Stimulated activated CD8-positive, alpha-beta memory T cell treated with anti-CD3 and anti-CD28 coated beads, Interleukin-2, amount 100 ng/mL, for 48 hours (primary cell): ENCODE measurements at regions not wholly inside any gene's neighbourhood (a gene's known extent, or its start where the extent isn't known, plus 50 kb on each side); places are given as distances from the start of the nearest gene placed in this dataset.

Source experiments
- DNase-seq, 2 donors: peaks; one replicate each; pipeline ENCODE4 v3.0.0-alpha.2; 2020; ENCODE audit warnings: low read depth in 2 of 2

DNA sequence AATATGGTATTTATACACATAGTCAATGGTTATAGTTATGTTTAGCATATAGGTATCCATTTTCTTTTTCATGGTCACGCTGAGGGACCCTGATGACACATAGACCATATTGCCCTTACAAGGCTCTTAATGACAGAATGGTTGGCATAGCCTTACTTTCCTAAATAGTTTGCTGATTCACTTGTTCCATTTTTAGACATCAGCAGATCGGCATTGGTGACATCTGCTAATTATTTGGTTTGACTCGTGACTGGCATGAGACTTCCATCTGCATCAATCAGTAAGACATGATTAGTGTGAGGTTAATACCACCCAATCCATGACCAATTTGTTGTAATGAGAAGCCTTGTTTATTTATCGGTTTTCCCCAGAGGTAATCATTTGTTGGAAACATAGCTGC lies 309.7 kb downstream of the ALDH8A1 start:
- no peak for DNase-seq

DNA sequence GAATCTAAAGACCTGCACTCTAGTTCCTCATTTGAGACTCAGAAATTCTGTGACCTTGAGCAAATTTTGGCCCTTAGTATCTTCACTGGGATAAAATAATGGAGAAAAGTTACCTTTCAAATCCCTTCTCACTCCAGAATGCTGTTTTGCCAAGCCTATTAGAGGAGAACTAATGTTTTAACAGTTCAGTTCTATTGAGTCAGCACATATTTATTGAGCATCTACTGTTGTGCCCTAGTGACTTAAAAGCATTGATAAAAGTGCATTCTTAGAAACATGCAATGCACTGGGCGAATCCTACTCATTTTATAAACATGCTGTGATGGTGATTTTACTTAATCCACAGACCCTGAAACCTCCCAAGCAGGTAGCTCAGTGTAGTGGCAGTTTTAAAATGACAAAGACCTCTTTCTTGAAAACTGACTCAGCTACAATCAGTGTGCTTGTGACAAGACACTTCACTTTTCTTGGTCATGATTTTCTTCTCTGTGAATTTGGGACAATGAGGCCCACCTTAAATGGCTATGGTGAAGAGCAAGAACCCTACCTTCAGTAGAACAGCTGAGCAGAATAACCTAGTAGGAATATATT lies 312.0 kb downstream of the ALDH8A1 start:
- DNase-seq = no peak

DNA sequence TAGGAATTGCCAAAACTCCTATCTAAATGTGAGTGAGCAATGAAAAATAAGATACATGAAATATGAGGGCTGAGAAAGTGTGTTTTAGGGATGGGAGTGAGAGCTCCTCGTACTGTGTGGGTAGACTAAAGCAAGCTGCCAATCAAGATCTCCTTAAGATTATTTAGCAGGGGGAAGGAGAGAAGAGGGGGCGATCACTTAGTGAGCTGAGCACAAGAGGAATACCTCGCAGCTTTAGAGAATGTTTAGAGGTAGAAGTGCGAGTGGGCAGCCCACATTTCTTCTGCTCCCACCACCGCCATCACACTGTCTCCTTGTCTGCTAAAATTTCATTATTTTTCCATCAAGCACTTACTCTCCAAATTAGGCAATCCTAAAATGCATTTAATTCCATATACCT lies 312.6 kb downstream of the ALDH8A1 start:
- no peak for DNase-seq

DNA sequence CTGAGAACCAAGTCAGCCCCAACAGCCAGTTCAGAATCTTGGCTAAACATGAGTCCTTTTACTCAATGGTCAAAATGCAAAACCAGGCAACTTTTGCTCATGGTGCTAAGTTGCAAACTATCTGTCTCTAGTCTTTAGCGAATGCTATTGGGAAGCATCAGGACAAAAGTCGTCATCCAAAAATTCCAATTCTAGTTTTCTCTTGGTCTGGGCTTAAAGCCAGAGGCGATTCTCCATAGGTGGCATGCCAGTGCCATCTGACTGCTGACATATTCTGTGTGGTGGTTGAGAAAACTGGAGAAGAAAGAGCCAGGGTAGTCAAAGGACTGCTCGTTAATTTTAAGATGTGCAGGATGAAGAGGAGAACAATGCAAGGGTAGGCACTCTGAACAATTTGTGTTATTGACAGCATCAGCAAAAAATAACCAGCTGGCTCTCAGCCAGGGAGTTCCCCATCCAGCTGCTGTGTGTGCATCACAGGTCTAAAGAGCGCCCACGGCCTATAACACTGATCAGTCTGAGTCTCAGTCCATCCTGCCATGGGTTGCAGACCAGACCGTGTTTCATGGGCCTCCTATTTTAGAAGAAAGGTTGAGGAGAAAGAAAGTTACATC lies 313.6 kb downstream of the ALDH8A1 start:
- DNase-seq = no peak

DNA sequence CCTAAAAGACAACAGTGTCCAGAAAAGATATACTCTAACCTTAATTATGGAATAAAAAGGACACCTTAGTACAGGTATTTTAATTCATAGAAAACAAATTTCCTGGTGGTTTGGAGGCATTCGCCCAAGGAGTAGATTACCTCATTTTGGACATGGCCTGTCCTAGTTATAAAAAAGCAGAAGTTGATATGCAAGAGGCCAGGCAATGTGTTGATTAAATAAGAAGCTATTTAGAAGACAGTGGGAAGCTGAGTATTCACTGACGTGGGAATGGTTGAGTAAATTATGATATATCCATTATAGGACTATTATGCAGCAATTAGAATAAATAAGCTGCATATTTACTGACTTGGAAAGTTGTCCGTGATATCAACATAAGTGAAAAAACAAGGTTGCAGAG lies 314.9 kb downstream of the ALDH8A1 start:
- DNase-seq = no peak

DNA sequence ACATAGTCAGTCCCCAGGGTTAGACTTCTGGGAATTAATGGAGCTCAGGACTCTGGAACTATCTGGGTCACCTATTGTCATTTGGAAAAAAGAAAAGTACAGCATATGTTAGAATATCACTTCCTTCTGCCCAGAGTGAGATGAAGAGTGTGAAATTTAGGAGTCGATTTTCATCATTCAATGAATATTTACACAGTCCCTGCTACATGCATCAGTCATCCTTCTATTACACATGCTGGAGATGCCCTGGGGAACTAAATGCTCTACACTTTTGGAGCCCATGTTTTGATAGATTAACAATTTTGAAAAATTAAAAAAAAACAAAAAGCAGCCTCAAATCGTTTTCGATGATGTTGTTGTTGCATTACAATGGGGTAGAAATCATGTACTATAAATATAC lies 315.4 kb downstream of the ALDH8A1 start:
- DNase-seq = no peak

DNA sequence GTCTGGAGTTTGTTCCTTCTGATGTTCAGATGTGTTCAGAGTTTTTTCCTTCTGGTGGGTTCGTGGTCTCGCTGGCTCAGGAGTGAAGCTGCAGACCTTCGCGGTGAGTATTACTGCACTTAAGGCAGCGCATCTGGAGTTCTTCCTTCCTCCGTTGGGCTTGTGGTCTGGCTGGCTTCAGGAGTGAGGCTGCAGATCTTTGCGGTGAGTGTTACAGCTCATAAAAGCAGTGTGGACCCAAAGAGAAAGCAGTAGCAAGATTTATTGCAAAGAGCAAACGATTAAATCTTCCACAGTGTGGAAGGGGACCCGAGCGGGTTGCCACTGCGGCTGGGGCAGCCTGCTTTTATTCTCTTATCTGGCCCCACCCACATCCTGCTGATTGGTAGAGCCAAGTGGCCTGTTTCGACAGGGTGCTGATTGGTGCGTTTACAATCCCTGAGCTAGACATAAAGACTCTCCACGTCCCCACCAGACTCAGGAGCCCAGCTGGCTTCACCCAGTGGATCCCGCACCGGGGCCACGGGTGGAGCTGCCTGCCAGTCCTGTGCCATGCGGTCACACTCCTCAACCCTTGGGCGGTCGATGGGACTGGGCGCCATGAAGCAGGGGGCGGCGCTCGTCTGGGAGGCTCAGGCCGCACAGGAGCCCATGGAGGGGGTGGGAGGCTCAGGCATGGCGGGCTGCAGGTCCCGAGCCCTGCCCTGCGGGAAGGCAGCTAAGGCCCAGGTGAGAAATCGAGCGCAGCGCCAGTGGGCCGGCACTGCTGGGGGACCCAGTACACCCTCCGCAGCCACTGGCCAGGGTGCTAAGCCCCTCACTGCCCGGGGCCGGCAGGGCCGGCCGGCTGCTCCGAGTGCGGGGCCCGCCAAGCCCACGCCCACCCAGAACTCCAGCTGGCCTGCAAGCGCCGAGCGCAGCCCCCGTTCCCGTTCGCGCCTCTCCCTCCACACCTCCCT lies 315.3 kb upstream of the SGK1 start:
- peak; percentile 5 to 32 for DNase-seq

DNA sequence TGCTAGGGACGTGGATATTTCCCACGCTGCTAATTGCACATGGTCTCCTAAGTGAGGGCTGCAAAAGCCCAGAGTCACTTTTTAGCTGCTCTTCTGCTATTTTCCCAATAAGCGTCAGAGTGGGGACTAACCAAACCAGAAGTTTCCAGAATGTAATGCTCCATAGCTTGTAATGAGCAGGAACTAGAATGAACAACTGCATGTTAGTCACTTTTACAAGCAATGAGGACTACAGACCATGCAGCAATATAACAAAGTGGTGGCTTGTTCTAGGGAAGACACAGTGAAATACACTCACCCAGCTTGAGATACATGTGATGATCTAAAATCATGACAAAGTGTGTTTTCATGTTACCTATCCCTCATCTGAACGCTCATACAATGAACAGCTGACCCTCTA lies 314.1 kb upstream of the SGK1 start:
- no peak for DNase-seq

DNA sequence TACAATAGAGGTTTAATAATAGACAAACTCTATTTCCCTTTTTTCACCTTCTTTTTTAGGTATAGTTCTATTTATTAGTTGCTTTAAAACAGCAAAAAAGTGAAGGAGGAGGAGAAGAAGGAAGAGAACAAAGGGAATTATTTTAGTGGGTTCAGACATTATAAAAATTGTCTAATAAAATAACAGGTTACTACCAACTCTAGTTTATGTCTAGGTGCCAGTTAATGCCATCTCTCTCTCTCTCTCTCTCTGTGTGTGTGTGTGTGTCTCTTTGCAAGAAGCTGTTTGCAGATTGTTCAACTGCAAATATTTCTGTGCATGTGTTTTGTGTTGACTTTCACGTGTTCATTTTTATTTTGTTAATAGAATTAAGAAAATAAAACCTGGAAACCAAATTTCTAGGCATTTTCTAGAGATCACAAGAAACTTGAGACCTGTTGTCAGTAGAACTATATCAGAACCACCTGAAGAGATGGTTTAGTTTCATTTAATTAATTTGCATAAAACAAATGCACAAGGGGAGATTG lies 313.5 kb upstream of the SGK1 start:
- DNase-seq = no peak

DNA sequence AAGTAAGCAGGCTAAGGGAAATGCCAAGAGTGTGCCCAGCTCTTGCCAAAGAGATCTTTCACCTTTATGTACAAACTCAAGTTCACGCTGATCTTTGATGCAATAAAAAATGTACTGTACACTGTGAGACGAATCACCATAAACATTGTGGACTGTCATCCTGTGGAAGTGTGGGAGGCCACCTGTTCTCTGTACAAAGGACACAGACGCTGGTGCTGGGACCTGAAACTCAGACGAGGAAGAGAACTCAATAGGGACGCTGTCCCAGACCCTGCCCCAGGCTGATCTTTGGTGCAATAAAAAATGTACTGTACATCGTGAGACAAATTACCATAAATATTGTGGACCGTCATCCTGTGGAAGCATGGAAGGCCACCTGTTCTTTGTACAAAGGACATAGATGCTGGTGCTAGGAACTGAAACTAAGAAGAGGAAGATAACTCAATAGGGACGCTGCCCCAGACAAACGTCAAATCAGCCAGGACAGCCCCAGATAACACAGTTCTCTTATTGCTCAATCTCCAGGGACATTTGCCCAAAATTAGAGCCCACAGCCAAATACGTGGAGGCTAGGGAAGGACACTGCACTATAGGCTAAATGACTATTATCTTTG lies 312.7 kb upstream of the SGK1 start:
- DNase-seq = no peak

DNA sequence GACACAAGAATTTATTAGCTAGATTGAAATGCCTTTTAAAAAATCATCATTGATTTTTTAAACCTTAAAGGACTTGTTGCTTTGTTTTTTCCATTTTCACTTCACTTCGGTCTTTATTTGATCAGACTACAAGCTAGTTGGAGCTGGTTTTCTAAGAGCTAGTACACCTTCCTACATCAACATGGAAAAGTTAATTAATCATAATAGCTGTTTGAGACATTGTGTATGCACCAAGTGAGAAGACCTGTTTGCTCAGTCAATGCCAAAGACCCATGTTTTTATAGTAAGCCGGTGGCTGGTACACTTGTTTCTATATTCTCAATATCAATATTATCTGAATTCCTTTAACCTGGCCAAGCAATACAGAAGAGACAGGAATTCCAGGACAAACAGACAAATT lies 310.2 kb upstream of the SGK1 start:
- no peak for DNase-seq

DNA sequence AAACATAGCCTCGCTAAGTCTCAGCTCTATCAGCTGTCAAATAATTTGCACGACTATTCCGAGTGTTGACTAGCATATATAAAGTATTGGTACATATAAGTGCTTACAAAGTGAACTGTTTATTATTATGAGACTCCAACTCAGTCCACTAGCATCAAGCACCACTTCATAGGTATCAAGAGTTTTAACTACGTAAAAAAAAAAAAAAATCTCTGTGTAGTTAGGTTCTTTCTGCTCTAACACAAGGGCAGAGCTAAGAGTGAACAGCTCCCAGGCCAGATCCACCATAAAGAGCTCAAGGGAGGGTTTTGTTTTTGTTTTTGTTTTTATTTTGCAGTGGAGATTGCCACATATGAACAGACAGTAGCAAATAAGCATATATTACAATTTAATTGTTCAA lies 309.8 kb upstream of the SGK1 start:
- no peak for DNase-seq

DNA sequence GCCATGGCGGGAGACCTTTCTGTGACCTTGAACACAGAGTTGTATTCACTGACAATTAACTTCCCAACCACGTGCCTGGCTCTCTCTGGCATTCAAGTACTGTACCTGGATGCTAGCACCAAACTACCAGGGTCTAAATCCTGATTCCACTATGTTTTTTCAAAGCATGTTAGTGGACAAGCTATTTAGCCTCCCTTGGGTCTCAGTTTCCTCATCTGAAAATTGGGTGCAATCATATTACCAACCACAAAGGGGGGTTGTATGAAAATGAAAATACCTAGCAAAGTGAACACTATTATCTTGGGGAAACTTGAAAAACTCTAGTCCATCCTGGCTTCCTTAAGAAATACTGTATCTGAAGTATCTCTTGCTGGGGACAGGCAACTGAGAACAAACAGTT lies 308.7 kb upstream of the SGK1 start:
- no peak for DNase-seq

DNA sequence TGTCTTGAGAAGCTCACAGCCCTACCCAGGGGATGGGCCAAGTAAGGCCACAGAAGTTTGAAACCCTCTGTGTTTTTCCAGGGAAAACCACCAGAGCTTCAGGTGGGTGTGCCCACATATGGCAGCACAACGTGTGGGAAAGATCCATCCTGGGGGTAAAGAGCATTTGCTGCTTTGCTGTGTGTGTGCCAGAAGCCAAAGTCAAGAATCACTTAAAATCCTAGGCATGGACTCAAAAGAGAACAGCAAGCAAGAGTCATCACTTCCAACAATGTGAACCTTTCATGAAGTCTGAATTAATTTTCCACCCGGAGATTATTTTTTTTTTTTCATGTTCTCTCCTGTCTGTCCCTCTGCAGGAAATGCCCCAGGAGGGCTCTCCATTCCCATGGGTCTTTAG lies 308.2 kb upstream of the SGK1 start:
- DNase-seq = no peak

DNA sequence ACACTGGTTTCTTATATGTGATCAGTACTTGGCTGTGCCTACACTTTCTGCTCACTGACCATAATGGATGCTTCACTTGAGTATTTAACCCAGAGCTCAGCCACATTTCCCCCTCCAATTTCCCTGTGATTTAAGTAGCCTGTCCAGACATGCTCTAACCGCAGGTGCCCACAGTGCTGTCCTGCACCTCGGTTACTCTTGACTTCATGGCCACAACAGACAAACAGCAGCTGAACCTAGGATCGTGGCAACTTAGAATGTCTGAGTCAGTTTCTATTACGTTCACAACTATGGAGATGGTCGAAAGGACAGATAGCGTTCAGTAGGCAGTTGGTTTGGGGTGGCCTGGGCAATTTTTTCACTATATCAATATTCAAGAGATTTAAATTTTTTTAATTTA lies 306.9 kb upstream of the SGK1 start:
- no peak for DNase-seq

DNA sequence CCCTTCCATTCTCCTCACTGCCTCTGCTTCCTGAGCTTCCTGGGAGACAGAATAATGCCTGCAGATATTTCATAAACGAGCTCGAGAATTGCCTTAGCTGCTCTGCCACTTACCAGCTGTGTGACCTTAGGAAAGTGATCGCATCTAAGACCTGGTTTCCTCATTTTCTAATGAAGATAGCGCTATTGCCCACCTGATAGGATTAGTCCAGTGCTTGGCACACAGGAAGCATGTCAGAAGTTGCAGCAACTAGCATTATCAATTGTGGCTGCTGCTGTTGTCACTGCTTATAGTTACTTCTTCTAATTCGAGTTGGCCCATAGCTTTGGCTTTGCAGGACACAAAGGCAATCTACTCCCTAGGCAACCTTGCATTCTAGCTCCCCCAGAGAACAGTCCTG lies 305.5 kb upstream of the SGK1 start:
- no peak for DNase-seq

DNA sequence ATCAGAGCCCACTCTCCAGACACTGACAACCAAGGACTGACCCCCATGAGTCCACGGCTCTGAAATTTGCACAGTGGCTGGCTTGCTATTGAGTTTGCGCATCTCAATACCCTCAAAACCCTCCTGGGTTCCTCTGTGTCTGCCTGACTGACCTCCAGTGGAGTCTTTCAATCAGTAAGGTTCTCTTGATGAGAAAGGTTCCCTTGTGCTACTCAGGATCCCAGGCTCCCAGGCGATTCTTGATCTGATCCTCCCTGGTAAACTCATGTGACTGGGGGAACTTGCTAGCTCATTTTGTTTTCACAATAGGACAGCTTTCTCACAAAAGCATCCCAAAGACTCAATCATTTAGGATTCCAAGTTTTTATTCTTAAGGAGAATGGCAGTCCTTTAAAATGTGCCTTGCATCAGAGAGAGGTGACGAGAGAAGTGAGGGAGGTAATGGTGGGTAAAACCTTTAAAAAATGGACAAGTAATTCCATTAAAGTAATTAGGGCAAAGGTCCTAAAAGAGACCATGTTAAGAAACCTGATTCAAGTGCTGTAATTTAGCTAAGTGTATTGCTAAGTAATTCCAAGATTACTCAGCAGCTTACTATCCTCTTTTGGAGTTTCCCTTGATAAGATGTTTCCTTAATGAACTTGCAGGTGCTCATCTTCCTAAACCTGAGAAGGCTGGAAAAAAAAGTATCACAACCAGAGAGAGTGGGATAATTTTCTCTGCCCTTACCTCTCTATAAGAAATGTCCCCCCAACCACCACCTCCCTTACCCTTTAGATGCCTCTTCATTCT lies 304.7 kb upstream of the SGK1 start:
- DNase-seq = no peak

DNA sequence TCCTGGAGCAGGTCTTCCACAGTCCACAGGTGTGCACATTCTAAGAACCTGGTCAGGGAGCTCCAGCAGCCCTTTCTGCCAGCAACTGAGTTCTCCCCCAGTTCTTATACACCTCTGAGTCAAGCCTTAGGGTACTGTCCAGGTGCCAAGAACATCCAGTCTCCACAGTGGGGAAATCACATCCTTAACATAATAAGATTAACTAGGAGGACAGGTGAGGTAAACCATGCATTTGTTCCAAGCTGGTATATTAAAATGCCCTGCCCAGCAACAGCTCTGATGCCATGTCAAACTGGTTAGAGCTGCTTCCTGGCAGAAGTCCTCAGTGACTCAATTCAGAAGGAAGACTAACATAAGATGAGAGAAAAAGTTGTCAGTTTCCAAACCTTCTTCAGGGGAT lies 303.9 kb upstream of the SGK1 start:
- DNase-seq = no peak

DNA sequence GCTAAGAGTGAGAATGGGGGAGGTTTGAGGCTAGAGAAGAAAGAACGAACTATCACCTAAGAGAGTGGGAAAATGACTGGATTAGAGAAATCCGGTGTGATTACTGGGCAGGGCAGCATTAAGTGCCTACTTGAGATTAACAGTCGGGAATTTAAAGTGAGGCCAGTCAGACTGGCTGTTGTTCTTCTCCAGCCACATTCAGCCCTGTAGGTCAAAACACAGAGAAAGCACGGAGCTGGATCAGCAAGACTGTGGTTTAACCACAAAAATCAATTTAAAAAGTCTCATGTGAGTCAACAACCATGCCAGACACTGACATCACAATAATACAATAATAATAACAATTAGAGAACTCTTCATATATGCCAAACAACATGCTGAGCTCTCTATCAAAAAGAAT lies 301.9 kb upstream of the SGK1 start:
- no peak for DNase-seq

DNA sequence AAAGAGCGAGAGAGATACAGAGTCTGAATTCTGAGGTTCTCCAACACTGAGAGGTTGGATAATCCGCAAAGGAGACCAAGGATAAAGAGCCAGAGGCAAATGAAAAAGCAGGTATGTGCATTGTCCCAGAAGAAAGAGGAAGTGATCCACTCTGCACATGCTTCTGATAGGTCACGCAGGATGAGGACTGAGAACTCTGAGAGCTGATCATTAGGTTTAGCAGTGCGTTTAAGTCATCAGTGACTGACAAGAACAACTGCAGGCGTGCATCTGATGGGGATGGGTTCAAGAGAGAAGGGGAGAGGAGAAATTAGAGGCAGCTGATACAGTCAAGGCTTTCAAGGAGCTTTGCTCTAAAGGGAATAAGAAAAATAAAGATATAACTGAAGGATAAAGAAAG lies 301.2 kb upstream of the SGK1 start:
- no peak for DNase-seq

DNA sequence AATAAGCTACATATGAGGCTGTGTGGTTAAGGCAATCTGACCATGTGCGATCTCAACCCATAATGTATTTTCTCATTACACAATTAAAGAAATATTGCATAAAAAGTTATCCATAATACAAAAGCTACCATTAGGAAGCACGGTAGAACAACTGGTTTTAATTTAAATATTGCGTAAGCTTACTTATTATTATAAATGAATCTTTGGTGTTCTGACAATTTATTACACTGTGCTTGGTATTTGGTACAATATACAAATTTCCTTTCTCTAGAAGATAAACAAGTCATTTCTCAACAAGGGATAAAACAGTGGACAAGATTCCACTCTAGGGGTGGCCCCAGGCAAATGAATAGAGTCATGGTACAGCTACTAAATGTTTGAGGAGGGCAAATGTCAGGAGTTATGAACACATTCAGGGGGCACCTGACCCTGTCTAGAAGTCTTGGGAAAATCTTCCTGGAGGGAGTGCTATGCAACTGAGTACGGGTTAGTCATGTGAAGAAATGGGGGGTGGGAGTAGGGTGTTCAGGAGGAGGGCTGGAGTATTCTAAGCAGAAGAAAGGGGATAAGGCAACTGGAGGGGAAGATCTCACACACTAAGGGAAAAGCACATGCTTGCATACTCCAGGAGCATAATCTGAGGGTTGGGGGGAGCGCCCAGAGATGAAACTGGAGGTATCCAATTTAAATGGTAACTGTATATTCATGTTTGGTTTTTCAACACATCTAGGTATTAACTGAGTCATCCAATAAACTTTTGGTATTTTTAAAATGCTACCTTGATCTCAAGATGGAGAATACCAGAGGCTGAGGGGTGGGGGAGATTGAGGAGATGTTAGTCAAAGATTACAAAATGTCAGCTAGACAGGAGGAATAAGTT lies 296.9 kb upstream of the SGK1 start:
- no peak for DNase-seq
